AG04449 (cell line): ENCODE measurements at regions not wholly inside any gene's neighbourhood (a gene's known extent, or its start where the extent isn't known, plus 50 kb on each side); places are given as distances from the start of the nearest gene placed in this dataset.

Source experiments
- CTCF ChIA-PET: fragments of 350-600 bp; formaldehyde crosslinking; extraction: SDS; loops from one replicate; lab custom pipeline; 2021; ENCODE audit warnings: antibody characterized with exemption; lab: Yijun Ruan, JAX
- POLR2A ChIA-PET: fragments of 400-600, 350-600 bp; formaldehyde crosslinking; extraction: SDS; loops from one replicate; lab custom pipeline; 2020; ENCODE audit warnings: antibody characterized with exemption, inconsistent platforms; lab: Yijun Ruan, JAX
- DNase-seq: peaks from one replicate; pipeline ENCODE4 v3.0.0-alpha.2; 2010; ENCODE audit warnings: low read depth, low spot score
- H3K4me3 ChIP-seq: 2 replicates; pipeline ENCODE4 v1.5.1; 2011; ENCODE audit warnings: low read depth, mild to moderate bottlenecking, control low read depth, low read length
- CTCF ChIP-seq: IDR thresholded peaks from one replicate; pipeline ENCODE4 v1.5.1; 2011; ENCODE audit warnings: mild to moderate bottlenecking, moderate library complexity, low read length, control low read depth, inconsistent platforms; ENCODE audit not compliant: insufficient read depth; ENCODE audit errors: missing control alignments

- DNase-seq, result no peak
- no peak overlapping the region for H3K4me3 ChIP-seq
- ChIA-PET POLR2A (no interaction called here), CTCF (no interaction called here)
- no peak for TF ChIP-seq CTCF
These were observed 326.2 kb upstream of the NAV3 start for GRCh38 chr12:77504466-77504865.

GRCh38 chr12:77500089-77500488 lies 330.6 kb upstream of the NAV3 start:
- ChIA-PET CTCF (no interaction called here), POLR2A (no interaction called here)

GRCh38 chr12:77497647-77498046 lies 333.0 kb upstream of the NAV3 start:
- no peak for TF ChIP-seq CTCF
- ChIA-PET CTCF (interaction anchor here (0.6 kb wide), 1 partner anchor 73 kb away, joined by 3 read pairs; no protein-coding TSS in a partner anchor), POLR2A (no interaction called here)
- no peak for DNase-seq
- no peak overlapping the region for H3K4me3 ChIP-seq

More at GRCh38 chr12:77500089-77500488, 330.6 kb upstream of the NAV3 start:
- DNase-seq, result no peak
- H3K4me3 ChIP-seq, result no peak overlapping the region
- no peak for TF ChIP-seq CTCF

- no peak for DNase-seq
- H3K4me3 ChIP-seq, result no peak overlapping the region
- POLR2A ChIA-PET, result no interaction called here
- CTCF ChIA-PET, result no interaction called here
- no peak for TF ChIP-seq CTCF
These were observed 334.0 kb upstream of the NAV3 start for GRCh38 chr12:77496714-77497113.

- ChIA-PET POLR2A (no interaction called here), CTCF (no interaction called here)
- no peak overlapping the region for H3K4me3 ChIP-seq
- no peak for TF ChIP-seq CTCF
- no peak for DNase-seq
These were observed 336.4 kb upstream of the NAV3 start for GRCh38 chr12:77494296-77494695.

GRCh38 chr12:77493302-77494168 lies 337.2 kb upstream of the NAV3 start:
- ChIA-PET POLR2A (no interaction called here), CTCF (no interaction called here)
- H3K4me3 ChIP-seq, result no peak overlapping the region
- TF ChIP-seq CTCF, result no peak
- no peak for DNase-seq
